Astrocyte of the spinal cord (primary cell): ENCODE measurements at regions not wholly inside any gene's neighbourhood (a gene's known extent, or its start where the extent isn't known, plus 50 kb on each side); places are given as distances from the start of the nearest gene placed in this dataset.
"Not testable (repeated sequence)": the region's sequence is repeated elsewhere in the genome, so short reads cannot be mapped to it uniquely, and the experiment has no call there.

Experiments
- DNase-seq: peaks from one replicate; pipeline ENCODE4 v3.0.0; 2011; ENCODE audit warnings: low read depth, low spot score
- H3K4me3 ChIP-seq: 2 replicates; pipeline ENCODE4 v1.5.1; 2011; ENCODE audit warnings: low read depth, mild to moderate bottlenecking, low read length, moderate library complexity
- CTCF ChIP-seq: IDR thresholded peaks from 2 replicates; pipeline ENCODE4 v1.5.1; 2012; ENCODE audit warnings: low read depth, mild to moderate bottlenecking, low read length, inconsistent platforms
- in situ Hi-C: cut with HindIII; loops from 2 replicates; pipeline ENCODE4 v1.10.0; 2017; ENCODE audit warnings: low sequenced_read_pairs

DNA sequence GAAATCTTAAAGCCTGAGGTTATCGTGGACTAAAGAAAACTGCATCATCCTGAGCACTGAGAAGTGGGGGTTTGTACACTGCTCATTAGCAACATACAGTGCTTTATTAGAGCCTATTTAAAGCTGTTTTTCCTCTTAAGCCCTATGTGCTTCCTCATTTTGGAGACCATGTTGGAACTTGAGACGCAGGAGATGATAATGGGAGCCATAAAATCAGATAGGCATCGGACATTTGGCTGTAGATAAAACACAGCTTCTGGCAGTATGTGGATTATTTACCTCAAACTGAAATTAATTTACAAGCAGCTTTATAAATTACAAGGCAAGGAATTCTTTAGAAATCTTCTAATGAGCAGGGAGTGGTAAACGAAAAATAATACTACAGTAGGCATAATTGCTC lies 147.7 kb upstream of the IVNS1ABP start:
- DNase-seq, result no peak
- H3K4me3 ChIP-seq, result no peak overlapping the region
- in situ Hi-C loops, result no loop called here
- TF ChIP-seq CTCF, result no peak

- no peak for DNase-seq
- no peak for TF ChIP-seq CTCF
- in situ Hi-C loops, result no loop called here
- H3K4me3 ChIP-seq, result no peak overlapping the region
Measured at GRCh38 chr1:185463433-185463832, 146.4 kb upstream of the IVNS1ABP start.

GRCh38 chr1:185463011-185463410 lies 146.0 kb upstream of the IVNS1ABP start:
- no peak for TF ChIP-seq CTCF
- in situ Hi-C loops, result no loop called here
- H3K4me3 ChIP-seq, result no peak overlapping the region
- DNase-seq, result no peak

- in situ Hi-C loops, H3K4me3 ChIP-seq, DNase-seq: not testable (repeated sequence)
Measured at GRCh38 chr1:185460723-185461122, 143.7 kb upstream of the IVNS1ABP start.

DNA sequence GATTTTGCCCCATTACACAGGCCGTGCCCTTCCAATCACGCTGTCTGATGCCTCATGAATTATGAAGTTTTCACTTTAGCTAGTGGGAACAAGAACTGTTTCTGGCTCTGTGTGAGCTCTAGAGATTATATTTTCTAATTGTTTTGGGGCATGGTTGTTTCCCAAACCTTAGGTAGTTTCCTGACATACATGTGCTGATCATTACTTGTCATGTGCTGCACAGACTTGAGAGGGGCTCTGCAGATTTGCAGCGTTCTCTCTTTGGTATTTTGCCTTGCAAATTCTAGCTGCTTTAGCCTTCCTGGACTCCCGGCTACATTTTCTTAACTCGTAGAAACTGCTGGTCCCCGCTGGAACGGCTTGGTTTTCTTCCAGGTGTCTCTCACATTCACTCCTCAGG lies 142.1 kb upstream of the IVNS1ABP start:
- in situ Hi-C loops, result no loop called here
- H3K4me3 ChIP-seq, result no peak overlapping the region
- TF ChIP-seq CTCF, result no peak
- no peak for DNase-seq

DNA sequence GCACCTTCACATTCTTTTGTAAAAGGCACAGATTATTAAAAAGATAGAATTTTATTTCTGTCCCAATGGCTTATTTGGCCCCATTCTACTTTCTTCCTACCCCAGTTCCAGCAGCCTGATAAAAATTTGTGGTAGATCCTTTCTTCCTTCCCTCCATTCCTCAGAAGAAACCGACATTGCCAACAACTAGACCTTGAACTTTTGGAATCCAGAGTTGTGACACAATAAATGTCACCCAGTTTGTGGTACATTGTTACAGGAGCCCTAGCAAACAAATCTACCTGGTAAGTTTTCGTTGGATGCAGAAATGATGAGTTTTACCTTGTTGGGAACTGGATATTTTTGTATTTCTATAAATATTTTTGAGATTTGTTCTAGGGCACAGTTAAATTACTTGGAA lies 141.6 kb upstream of the IVNS1ABP start:
- no peak overlapping the region for H3K4me3 ChIP-seq
- TF ChIP-seq CTCF, result no peak
- in situ Hi-C loops, result no loop called here
- no peak for DNase-seq

- H3K4me3 ChIP-seq, result no peak overlapping the region
- peak; percentile 81 for DNase-seq
- no peak for TF ChIP-seq CTCF
- in situ Hi-C loops, result no loop called here
Measured at GRCh38 chr1:185453496-185454192, 136.6 kb upstream of the IVNS1ABP start.
